OCI-LY7 (cell line): ENCODE measurements at regions not wholly inside any gene's neighbourhood (a gene's known extent, or its start where the extent isn't known, plus 50 kb on each side); places are given as distances from the start of the nearest gene placed in this dataset.

Source experiments
- CTCF ChIP-seq: fragments of 200-600 bp; sonication (generic); conservative IDR thresholded peaks from 2 replicates; pipeline ENCODE4 v1.5.1; 2014; ENCODE audit warnings: mild to moderate bottlenecking, antibody characterized with exemption, low read length, moderate library complexity, mixed read lengths
- EZH2phosphoT487 ChIP-seq: fragments of 200-600 bp; sonication (generic); IDR thresholded peaks from 2 replicates; pipeline ENCODE4 v1.6.1; 2018; ENCODE audit warnings: low read depth, borderline replicate concordance, mild to moderate bottlenecking, mixed run types, antibody characterized with exemption, low read length, moderate library complexity, mixed read lengths

GRCh38 chr18:67969458-67969857 is 452.9 kb upstream of the DSEL start:
- TF ChIP-seq CTCF (no peak), EZH2phosphoT487 (no peak)
